ENCODE measurements at regions not wholly inside any gene's neighbourhood (a gene's known extent, or its start where the extent isn't known, plus 50 kb on each side); places are given as distances from the start of the nearest gene placed in this dataset.

DNA sequence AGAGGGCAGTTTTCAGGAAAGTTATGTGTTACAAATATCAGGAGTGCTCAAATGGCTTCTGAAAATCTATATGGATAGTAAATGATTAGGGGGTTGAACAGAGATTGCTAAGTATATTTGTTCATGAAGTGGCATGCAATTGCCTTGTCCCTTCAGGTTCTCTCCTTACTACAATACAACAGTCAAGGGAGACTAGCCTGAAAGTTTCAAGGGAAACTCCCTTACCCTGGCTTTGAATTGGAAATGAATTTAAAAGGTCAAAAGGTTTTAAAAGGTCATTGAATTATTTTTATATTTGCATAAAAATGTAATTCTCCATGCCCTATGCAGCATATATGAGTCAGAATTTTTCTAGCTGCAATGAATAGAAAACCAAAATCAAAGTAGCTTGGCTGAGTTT is 253.1 kb upstream of the SYT1 start:
- DNase-seq = no peak

DNA sequence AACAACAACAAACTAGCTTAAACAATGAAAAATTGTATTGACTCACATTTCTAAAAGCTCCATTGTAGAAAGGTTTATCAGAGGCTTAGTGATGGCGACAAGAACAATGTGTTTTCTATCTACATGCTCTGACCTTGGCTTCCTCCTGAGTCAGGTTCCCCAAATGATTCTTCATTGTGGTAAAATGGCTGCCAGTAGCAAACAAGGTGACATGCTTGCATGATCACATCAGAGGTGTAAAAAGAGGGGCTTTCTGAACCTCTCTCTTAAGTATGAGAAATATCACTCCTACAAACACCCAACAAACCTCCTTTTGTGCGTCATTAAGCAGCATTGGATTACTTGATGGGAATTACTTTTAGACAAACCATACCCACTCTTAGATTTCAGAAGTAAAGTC is 252.4 kb upstream of the SYT1 start:
- DNase-seq = no peak

DNA sequence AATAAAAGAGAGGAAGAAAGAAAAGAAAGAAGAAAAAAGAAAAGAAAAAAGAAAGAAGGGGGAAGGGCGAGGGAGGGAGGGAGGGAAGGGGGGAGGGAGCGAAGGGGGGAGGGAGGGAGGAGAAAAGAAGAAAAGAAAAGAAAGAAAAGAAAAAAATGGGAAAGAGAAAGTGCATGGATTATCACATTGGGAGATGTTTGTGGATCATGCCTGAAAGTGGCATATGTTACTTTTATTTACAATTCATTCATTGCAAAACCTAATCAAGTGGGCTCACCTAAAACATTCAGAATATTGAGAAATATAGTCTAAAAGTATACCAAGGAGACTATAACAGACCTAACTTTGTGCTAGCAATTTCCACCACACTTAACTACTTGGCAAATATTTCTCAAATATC is 246.9 kb upstream of the SYT1 start:
- DNase-seq = no peak

DNA sequence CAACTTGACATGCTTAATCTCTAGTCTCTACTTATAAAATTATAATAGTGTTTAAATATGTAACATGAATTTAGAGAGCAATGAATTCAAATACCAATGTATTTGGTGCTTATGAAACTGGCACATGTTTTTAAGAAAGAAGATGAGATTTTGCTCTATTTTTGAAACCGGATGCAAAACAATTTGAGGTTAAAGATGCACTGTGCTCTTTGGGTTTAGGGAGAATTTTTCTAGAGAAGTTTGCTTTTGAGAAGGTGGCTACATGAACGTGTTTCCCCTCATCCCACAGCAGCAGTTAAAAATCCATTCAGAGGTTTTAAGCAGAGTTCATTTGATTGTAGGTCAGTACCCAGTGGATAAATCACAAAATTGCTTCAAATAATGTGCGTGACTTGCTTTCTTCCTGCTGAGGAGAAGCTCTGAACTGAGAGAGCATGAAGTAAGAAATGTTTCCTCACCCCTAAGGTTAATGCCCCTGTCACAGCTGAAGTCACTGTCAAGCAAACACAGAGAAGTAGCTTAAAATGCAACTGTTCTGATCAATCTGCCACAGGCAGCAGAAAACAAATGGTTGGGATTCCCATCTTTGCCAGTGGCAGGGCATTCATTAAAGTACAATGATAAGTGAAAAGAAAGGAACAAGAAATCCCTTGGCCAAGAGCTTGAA is 241.9 kb upstream of the SYT1 start:
- DNase-seq = no peak

DNA sequence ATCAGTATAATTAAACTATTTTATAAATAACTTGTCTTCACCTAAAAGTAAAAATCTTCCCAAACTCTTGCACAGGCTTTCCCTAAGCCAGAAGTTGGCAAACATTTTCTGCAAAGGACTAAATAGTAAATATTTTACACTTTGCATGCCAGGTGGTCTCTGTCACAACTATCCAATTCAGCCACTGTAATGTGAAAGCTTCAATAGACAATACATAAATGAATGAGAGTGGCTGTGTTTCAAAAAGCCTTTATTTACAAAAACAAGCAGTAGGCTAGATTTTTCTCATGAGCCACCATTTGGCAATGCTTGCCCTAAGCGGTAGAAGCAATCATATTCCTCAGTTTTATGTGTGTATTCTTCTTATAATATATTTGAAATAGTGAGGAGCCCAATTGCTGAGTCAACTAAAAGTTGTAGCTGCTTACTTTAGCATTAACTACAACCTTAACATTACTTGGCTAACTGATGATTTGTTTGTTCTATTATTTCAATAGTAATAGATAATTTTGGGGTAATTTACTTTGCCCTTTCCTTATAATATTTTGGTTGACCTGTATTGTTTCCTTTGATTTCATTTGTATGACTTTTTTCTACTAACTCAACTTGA is 236.0 kb upstream of the SYT1 start:
- DNase-seq = no peak

DNA sequence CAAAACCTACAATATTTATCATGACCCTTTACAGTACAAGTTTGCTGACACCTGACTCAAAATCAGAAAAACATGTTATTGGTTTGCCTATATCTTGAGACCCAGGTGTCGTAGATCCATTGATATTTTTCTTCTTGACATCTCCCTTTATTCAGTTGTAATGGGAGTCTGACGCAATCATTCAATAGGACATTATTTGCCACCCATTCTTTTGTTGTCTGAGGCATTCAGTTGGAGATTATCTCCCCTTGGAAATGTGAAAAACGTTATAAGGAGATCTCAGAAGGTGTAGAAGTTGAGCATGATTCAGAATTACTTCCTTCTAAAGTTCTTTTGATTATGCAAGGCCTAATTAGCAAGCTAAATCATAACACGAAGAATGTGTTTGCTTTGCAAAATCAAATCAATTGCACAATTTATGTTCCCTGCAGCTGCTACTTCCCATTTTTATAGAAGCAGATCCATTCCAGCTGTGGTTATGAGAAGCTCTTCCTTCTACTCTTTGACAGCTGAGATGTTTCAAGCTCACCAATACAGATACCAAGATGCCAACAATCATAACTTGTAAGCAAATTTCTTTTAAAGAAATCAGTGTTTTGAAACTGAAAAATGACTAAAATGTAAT is 228.2 kb upstream of the SYT1 start:
- peak; percentile 79 for DNase-seq

DNA sequence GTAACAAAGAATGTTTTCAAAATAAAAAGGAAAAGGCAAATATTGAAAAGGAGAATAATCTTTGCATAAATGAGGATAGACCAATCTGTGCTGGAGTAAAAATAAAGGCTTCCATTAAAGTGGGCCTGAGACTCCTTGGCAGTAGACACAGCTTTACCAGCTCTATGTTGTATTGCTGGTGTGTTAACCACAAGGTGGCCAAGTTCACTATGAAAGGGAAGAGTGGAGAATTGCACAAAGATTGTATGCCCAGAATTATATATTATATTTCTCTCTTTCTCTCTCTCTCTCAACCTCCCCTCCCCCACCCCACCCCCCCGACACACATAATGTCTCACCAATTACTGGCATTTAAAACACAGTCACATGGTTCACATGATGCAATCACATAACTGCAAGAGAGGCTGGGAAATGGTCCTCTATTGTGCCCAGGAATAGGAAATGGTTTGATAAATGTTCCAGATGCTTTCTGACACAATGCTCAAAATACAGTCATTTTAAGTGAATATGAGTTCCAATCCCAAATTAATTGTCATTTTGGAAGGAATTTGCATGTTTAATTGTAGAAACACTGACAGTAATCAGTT is 222.6 kb upstream of the SYT1 start:
- no peak for DNase-seq

DNA sequence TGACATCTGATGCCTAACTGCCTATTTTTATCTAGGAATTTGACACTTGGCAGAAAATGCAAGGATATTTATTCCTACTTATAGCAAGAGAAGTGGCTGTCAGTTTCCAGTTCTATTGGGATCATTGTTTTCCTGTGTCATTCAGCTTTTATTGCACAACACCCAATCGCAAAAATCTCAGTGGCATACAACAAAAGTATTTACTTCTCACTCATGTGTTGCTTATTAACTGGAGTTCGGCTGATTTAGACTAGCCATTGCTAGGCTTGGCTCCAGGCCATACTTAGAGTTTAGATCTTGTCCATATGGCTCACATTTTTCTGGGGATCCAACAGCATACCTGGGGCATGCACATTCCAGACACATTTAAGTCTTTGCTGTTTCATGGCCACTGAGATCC is 218.6 kb upstream of the SYT1 start:
- DNase-seq = no peak

DNA sequence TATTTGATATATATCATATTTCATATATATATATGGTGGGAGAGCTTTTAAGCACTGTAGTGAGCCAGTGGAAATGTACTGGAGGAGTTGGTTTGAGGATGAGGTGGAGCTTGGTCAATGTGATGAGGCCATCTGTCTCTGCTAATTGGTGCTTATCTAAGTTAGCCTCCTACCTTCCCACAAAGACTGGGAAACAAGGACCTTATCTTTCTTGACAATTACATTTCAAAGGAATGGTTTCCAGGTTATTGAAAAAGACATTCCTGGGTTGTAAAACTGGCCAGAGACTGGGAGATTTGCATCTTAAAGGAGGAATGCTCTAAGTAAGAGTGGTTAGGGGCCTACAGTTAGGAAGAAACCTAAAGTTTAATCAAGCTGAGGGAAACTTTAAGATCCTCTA is 212.8 kb upstream of the SYT1 start:
- DNase-seq = no peak

DNA sequence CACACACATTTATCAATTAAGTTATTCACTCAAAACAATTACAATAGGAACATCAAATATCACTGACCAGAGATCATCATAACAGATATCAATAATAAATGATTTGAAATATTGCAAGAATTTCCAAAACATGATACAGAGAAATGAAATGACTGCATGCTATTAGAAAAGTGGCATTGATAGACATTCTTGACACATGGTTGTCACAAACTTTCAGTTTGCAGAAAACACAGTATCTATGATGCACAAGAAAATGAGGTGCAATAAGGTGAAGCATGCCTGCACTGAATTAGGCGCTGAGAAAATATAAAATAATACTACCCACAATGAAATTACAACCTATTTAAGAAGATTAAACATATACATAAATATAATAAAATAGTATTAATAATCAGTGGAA is 198.0 kb upstream of the SYT1 start:
- no peak for DNase-seq

DNA sequence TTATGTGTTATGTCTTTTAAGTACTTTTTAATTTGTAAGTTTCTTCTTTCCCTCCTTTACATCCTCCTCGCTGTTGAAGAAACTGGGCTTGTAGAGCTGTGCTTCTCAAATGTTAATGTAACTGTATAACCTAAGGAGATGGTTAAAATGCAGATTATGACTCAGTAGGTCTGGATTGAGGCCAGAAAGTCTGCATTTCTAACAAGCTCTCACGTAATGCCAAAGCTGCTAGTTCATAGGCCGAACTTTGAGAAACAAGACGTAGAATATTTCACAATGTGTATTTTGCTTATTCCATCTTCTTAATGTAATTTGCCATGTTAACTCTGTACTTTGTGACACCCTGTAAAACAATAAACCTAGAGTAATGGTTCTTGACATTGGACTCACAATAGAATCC is 193.3 kb upstream of the SYT1 start:
- DNase-seq = no peak

DNA sequence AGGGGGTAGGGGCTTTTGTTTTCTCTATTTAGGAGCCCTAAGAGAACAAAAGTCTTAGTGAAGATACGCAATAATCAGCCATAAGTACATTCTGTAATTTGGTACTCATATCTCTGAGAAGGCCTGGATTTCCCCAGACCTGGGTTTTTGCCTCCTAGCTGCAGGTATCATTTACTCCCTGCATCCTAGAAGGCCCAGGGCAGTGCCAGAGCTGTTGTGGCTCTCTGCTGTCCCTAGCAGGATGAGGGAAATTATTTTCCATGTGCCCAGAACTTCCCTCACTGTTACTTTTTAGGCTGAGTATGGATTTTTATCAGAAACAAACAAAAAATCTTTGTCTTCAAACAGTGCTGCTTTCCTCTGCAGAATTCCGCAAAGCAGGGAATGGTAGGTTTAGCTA is 192.5 kb upstream of the SYT1 start:
- no peak for DNase-seq

DNA sequence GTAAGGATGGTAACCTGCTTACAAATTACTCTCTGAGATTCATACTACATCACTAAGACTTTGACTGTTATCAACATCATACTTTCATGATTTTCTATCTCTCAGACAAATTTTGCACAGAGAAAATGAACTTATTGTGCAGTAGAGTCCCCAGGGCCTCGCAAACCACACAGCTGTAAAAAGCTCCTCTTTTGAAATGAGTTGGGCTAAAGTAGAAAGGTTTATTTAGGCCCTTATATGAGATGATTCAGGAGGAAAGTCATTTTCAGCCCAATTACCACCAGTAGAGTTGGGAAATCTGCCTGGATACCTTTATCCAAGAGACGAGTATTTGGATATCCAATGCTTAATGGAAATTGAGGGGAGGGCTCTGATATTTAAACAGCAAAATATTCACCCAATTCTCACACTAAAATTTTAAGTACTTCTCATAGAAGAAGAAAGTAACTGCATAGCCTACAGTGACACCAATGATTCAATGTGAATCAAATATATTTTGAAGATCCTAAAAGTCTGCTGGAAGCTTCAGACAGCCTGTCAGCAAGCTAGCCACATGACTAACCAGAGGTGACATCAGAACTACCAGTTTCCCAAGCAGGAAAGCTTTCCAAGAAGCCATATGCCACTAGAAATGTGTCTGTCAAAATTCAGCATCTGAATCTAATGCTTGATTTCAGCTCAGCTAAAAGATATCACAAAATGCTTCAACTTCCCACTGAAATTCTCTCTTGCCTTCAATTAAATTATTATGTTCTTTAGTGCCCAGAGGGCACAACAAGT is 190.1 kb upstream of the SYT1 start:
- DNase-seq = no peak

DNA sequence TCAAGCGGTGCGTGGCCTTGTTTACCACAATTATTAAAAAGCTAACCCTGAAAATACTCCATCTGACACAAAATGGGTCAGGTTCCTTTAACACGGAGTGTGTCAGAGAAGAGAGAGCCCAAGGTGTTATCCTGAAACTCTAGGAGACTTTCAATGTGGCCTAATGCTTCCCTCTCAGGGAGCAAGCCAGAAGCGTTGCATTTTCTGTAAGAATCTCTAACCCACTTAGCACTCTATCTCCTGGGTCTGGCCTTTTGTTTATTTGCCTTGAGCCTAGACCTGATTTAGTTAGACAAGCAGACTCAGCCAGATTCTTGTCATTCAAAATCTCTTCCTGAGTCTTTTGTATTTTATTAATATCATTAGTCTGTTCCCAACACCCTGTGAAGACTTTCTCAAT is 184.0 kb upstream of the SYT1 start:
- DNase-seq = no peak

DNA sequence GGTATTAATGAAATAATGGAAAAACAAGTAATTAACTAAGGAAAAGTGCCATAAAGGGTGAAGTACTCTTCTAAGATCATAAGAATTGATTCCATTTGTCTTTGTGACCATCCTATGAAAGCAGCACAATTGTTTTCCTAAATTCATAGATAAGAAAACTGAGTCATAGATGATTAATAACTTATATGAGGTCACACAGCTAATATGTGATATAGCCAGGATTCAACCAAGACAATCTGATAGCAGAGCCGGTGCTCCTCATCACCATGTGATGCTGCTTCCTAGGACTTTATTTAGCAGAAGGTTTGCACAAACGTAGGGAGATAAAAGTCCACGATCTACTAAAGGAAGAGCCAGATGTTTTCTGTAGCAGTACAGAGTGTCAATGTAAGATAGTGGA is 181.5 kb upstream of the SYT1 start:
- DNase-seq = no peak

DNA sequence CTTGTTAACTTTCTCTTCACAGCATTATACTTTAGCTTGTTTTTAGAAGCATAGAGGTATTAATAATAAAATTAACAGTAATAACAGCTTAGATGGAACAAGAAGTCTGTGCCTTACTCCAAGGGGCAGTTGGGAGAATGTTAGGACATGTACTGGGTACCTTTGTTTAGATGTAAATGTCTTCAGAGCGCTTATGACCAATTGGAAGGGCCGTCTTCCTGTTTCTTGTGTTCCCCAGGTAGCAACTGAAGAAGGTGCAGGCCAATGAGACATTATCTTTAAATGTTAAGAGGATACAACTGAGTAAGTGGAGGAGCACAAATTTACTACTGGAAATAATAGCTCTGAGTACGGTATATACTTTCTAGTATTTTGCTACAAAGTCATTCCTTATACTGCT is 180.9 kb upstream of the SYT1 start:
- no peak for DNase-seq

DNA sequence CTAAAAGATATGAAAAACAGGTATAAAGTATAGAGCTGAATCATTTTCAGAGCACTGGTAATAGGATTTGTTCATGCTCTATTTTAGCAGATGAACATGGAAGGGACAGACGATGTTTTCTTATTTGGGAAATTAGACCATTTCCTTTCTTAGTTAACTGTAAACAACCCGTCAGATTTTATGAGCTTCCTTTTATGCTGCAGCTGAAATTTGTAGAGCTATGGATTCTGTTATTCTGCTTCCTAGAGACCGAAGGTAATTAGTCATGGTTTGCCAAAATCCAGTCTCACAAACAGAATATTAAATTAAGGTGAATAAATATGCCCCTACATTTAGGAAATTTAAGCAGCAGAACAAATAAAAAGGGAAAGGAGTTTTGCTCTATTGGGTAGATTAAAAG is 180.2 kb upstream of the SYT1 start:
- no peak for DNase-seq

DNA sequence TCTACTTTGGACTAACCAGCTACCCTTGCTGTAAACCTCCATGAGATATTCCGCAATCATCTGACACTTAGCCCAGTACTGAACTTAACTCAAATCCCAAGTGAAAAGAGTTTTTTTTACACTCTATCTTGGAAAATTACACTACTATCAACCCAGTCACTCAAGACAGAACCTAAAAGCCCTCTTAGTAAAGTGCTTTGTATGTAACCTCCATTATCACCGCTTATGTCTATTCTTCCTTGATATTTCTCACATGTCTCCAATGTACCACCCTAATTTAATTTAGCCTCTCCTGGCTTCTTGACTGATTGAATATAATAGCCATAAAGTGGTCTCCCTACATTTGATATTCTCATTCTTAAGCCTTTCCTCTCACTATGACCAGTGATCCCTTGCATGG is 168.8 kb upstream of the SYT1 start:
- DNase-seq = no peak

DNA sequence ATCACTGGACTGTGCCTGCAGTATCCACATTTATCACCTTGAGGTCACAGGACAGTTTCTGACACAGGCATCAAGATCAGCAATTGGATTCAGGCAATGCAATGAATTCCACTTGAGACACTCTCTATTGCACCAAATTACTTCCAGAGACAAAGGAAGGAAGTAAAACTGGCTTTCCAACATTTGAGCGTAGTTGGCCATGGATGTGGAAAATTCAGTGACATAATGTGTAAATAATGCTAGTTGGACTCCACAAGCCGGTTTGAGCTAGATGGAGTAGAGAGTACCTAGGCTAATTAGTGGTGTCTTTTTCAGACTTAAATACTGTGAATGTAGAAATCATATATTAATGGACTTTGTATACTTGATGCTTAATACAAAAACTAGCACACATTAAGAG is 168.3 kb upstream of the SYT1 start:
- no peak for DNase-seq

DNA sequence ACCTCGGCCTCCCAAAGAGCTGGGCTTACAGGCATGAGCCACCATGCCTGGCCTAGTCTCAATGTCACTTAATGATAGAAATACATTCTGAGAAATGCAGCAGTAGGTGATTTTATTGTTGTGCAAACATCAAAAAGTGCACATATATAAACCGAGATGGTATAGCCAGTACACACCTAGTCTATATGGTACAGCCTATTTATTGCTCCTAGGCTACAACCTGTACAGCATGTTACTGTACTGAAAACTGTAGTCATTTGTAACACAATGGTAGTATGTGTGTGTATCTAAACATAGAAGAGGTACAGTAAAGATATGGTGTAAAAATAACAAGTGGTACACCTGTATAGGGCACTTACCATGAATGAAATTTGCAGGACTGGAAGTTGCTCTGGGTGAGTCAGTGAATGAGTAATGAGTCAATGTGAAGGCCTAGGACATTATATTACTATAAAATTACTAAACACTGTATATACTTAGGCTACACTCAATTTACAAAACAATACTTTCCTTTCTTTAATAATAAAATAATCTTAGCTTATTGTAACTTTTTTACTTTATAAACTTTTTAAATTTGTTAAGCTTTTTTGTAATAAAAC is 166.7 kb upstream of the SYT1 start:
- DNase-seq = no peak

DNA sequence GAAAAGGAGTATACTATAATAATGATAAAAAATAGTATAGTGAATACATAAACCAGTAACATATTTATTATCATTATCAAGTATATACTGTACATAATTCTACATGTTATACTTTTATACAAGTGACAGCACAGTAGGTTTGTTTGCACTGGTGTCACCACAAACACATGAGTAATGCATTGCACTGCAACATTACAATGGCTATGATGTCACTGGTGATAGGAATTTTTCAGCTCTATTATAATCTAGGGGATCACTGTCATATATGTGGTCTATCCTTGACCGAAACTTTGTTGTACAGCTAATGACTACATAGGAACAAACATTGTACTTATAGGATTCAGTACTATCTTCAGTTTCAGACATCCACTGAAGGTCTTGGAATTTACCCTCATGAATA is 165.8 kb upstream of the SYT1 start:
- no peak for DNase-seq

DNA sequence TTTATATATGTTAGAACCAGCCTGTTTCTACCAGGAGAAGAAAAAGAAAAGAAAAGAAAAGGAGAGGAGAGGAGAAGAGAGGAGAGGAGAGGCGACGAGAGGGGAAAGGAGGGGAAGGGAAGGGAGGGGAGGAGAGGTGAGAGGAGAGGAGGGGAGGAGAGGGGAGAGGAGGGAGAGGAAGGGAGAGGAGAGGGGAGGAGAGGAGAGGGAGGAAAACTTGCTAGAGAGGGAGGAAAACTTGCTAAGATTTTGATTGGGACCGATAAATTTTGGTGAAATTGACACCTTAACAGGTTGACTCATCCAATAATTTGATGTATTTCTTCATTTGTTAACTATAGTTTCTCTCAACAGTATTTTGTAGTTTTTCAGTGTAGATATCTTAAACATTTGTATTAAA is 164.0 kb upstream of the SYT1 start:
- no peak for DNase-seq

DNA sequence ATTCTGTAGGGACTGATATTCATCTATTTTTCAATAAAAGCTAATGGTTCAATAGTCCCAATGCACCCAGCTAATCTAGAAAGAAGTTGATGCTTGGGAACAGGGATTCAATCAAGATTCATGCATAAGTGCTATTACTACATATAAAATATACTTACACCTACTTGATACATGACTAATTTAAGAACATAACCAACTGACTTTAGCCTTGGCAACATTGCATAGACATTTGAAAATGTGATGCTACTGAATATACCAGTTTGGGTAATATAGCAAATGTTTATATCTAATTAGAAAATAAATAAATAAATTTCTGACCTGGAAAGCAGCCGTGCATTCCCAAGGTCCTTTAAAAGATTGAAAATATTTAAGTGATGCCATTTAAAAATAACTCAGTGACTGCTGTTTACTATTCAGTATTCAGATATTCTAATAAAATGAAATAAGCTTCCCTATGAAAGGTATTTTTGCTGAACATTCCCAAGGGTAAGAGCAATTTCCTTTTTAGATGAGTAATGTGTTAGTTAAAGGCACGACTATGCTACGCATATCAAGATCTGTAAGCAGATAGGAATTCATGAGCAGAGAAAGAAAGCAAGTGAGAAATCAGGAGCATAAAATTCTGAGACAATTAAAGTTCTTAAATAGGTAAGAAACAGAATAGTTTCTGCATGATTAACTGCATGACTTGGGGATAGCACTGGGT is 160.6 kb upstream of the SYT1 start:
- DNase-seq = no peak
